Motor neuron (in vitro differentiated cells): ENCODE measurements at regions not wholly inside any gene's neighbourhood (a gene's known extent, or its start where the extent isn't known, plus 50 kb on each side); places are given as distances from the start of the nearest gene placed in this dataset.
"Not testable (repeated sequence)": the region's sequence is repeated elsewhere in the genome, so short reads cannot be mapped to it uniquely, and the experiment has no call there.

Experiments used
- ATAC-seq, 8 experiments: fragments of 200-7000 bp; cut with Tn5 transposase; replicated peaks in 6 of 8; 2 replicates each; pipeline ENCODE4 v1.8.0; 2021; ENCODE audit warnings: mild to moderate bottlenecking in 8 of 8, moderate library complexity in 8 of 8
- H3K27ac ChIP-seq, 2 donors: fragments of 250-450 bp; sonication (Bioruptor Pico); 2 replicates each; pipeline ENCODE4 v1.9.0; 2021; ENCODE audit warnings: antibody characterized with exemption in 2 of 2, mild to moderate bottlenecking in 2 of 2, moderate library complexity in 1 of 2
- H3K4me1 ChIP-seq, 2 donors: fragments of 250-450 bp; sonication (Bioruptor Pico); replicated peaks in 1 of 2; 2 replicates each; pipeline ENCODE4 v1.6.1; 2021; ENCODE audit warnings: antibody characterized with exemption in 2 of 2, mild to moderate bottlenecking in 2 of 2, moderate library complexity in 1 of 2
- H3K4me3 ChIP-seq, 5 donors: fragments of 250-450 bp; sonication (Bioruptor Pico); 2 replicates each; pipeline ENCODE4 v1.9.0; 2021; ENCODE audit warnings: antibody characterized with exemption in 5 of 5, mild to moderate bottlenecking in 5 of 5, moderate library complexity in 4 of 5
- WGBS, 10 experiments: fragments of 450-650 bp; shearing (Covaris generic); methylation state at CpG; one replicate each; pipeline ENCODE4 v1.0.0; 2022; 5-methylcytosine and 5-hydroxymethylcytosine counted together
- in situ Hi-C, 9 experiments: fragments of 400-800 bp; cut with MboI; loops; one replicate each; pipeline ENCODE4 v1.15.0; 2021; ENCODE audit warnings: low sequenced_read_pairs in 9 of 9, low pct_unique_long_range_greater_than_20kb in 2 of 9; ENCODE audit not compliant: unreplicated experiment in 9 of 9

DNA sequence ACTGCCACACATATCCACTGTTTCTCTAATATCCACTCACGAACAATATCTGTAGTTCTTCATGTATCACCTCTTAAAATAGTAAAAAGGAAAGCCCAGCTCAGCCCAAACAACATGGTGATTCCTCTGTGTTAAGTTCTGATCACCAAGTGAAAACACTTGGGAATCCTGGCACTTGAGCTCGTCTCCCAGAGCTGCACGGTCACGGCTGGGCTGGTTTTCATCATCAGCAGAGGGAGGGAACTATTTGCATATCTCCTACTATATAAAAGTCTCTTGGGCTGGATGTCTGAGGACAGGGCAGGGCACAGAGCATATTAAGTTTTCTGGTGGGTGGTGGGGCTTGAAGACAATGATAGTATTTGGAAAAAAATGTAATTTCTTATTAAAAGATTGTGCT is 870.6 kb downstream of the TMEM121 start:
- 0 to 48% (median 22%) methylated on average over 1 to 4 of the region's 4 CpGs; no CpG with 5 or more reads in 4 of the 10 experiments for WGBS, 10 experiments
- in situ Hi-C loops = no loop called here
- no peaks in the 10 kb centered on the region for H3K4me1 ChIP-seq
- H3K27ac ChIP-seq = no peak overlapping the region
- no peak for ATAC-seq
- H3K4me3 ChIP-seq = no peak overlapping the region

DNA sequence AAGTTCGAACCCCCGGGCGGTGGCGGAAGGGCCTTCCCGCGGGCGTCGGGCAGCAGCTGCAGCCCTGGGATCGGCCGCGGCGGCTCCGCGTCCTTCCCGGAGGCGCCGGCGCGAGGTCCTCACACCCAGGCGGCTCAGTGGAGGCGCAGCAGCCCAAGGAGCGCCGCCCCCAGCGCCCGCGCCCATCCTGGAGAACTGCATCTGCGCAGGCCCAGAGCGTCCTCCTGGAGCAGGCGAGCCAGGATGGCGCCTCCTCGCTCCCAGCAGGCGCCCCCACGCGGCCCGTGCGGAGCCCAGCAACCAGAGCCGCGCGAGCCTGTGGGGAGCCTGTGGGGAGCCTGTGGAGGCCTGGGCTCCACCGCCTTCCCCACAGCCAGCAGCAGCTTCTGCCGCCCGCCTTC is 872.5 kb downstream of the TMEM121 start:
- WGBS, 10 experiments = no CpG with 5 or more reads among the region's 42 CpGs
- in situ Hi-C loops, H3K27ac ChIP-seq, H3K4me3 ChIP-seq, H3K4me1 ChIP-seq, ATAC-seq: not testable (repeated sequence)

DNA sequence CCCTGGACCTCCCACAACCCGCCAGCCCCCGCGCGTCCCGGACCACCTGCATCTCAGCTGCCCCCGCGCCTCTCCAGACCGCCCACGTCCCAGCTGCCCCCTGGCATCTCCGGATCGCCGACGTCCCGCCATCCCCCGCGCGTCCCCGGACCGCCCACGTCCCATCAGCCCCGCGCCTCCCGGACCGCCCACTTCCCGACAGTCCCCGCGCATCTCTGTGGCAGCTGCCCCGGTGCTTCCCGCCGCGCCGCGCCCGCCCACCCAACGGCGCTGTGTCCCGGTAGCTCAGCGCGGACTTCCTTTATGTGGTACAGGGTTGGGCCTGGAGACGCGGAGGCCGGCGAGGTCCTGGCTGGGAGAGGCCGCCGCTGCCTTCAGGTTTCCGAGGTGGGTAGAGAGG is 874.9 kb downstream of the TMEM121 start:
- WGBS, 10 experiments = no CpG with 5 or more reads among the region's 46 CpGs
- in situ Hi-C loops, ATAC-seq, H3K27ac ChIP-seq, H3K4me1 ChIP-seq, H3K4me3 ChIP-seq: not testable (repeated sequence)

DNA sequence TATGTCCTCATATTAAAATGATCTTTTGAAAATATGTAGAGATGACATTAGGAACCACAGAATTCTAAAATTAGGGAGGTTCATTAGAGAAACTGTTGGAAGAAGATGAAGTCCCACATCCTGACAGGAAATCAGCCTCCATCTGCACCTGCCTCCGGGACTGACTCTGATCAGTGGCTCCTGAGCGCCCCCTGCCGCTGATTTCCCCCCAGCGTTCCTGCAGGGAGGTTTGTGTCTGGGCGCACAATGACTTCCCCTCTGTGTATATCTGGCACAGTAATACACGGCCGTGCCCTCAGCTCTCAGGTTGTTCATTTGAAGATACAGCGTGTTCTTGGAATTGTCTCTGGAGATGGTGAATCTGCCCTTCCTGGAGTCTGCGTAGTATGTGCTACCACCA is 883.8 kb downstream of the TMEM121 start:
- not testable (repeated sequence) for ATAC-seq

DNA sequence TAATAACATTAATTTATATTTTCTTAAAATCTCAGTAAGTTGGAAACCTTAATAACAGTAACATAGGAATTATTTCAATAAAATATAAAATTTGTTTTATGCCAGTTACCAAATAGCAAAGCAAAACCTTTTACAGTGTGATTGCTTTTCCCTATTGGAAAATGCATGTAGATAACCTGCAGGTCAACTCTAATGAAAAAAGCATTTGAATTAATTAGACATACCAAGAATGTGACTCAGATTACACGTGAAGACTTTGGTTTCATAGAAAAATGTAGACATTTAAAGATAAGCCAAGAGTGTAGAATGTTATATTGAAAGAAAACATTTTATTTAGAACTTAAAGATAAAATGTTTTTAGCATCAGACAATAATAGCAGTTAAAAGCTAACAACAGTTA is 888.1 kb downstream of the TMEM121 start:
- H3K27ac ChIP-seq = no peak overlapping the region
- 0 to 17% (median 0%) methylated on average over 1 of the region's 1 CpG; no CpG with 5 or more reads in 3 of the 10 experiments for WGBS, 10 experiments
- in situ Hi-C loops = no loop called here
- no peak for ATAC-seq
- H3K4me1 ChIP-seq = no peaks in the 10 kb centered on the region
- no peak overlapping the region for H3K4me3 ChIP-seq

More for the DNA sequence above, 883.8 kb downstream of the TMEM121 start:
- H3K4me1 ChIP-seq, H3K27ac ChIP-seq, H3K4me3 ChIP-seq, in situ Hi-C loops: not testable (repeated sequence)
- 40 to 77% (median 50%) methylated on average over 1 to 6 of the region's 9 CpGs; no CpG with 5 or more reads in 5 of the 10 experiments for WGBS, 10 experiments

DNA sequence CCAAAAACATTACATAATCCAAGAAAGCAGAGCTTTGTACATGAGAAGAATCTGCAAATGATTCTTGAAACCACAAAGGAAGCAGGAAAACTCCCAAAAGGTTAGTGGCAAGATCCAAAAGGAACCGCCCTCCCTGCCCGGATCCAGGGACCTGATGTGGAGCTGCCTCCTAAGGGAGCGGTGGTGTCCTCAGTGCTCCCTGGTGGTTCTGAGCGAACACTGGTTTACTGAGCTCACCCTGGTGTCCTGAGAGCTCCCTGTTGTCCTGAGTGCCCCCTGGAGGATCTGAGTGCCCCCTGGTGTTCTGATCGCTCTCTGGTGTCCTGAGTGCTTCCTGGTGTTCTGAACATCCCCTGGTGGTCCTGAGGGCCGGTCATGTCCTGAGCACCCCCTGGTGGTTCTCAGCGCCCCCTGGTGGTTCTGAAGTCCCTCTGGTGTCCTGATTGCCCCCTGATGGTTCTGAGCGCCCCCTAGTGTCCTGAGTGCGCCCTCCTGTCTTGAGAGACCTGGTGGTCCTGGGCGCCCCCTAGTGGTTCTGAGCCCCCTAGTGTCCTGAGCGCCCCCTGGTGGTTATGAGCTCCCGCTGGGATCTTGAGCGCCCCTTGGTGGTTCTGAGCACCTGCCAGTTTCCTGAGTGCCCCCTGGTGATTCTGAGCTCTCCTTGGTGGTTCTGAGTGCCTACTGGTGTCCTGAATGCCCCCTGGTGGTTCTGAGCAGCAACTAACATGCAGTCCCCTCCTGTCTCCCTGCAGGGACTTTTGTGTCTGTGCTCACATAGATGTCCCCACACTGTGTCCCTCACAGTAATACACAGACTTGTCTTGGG is 891.1 kb downstream of the TMEM121 start:
- WGBS, 10 experiments = 0 to 100% (median 80%) methylated on average over 1 to 5 of the region's 13 CpGs; no CpG with 5 or more reads in 3 of the 10 experiments
- H3K4me3 ChIP-seq = no peak overlapping the region
- no peak overlapping the region for H3K27ac ChIP-seq
- no peaks in the 10 kb centered on the region for H3K4me1 ChIP-seq
- peak in 1 of 8 experiments; percentile 77 for ATAC-seq
- in situ Hi-C loops = no loop called here

DNA sequence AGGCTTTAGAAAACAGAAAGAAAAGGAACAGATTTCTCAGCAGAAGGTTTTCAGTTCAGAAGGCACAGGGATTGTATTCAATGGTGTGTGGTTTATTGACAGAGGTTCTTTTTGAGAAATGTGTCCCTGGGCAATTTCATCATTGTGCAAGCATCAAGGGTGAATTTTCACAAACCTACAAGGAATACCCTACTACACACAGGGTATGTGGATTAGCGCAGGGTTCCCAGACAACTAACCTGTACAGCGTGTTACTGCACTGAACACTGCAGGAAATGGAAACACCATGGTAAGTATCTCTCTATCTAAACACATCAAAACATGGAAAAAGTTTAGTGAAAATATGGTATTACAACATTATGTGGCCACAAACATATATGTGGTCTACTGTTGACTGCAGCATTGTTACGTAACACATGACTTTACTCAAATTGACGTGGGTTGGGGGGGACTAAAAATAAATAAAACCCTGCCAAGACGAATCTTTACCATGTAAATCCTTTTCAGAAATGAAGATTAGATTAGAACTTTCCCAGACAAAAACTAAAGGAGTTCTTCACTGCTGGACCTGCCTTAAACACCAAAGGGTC is 893.1 kb downstream of the TMEM121 start:
- ATAC-seq = no peak
- no peak overlapping the region for H3K27ac ChIP-seq
- H3K4me1 ChIP-seq = no peaks in the 10 kb centered on the region
- WGBS, 10 experiments = 5 to 57% (median 37%) methylated on average over 1 to 5 of the region's 5 CpGs; no CpG with 5 or more reads in 2 of the 10 experiments
- no peak overlapping the region for H3K4me3 ChIP-seq
- in situ Hi-C loops = no loop called here

DNA sequence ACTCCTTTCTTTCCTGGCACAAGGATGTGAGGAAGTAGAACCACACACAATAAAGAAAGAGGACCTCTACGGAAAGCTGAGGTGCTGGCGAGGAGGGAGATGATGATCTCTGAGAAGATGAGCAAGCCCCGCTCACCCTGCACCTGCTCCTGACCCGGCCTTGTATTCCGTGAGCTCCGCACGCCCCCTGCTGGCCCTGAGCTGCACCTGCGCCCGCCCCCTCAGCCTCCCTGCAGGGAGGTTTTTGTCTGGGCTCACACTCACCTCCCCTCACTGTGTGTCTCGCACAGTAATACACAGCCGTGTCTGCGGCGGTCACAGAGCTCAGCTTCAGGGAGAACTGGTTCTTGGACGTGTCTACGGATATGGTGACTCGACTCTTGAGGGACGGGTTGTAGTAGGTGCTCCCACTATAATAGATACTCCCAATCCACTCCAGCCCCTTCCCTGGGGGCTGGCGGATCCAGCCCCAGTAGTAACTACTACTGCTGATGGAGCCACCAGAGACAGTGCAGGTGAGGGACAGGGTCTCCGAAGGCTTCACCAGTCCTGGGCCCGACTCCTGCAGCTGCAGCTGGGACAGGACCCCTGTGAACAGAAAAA is 895.1 kb downstream of the TMEM121 start:
- H3K27ac ChIP-seq, in situ Hi-C loops, H3K4me1 ChIP-seq, H3K4me3 ChIP-seq: not testable (repeated sequence)
- ATAC-seq = peak in 2 of 8 experiments; percentile 47 to 81
- 50 to 60% methylated on average over 1 of the region's 20 CpGs; no CpG with 5 or more reads in 8 of the 10 experiments for WGBS, 10 experiments

DNA sequence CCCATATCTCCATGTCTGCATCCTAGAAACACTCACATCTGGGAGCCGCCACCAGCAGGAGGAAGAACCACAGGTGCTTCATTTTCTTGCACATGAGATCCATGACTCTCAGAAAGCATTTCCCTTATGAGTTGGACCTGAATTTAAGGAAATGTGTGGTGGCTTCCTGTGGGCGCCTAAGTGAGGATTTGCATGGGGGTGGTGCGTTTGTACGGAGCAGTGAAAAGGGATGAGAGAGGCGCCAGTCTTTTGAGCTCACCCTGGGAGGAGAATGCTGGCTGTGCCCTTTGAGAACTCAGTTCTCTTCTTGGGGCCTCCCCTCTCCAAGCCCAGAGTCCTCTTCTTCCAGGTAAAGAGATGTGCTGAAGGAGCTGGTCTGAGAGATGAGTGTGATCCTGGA is 895.7 kb downstream of the TMEM121 start:
- ATAC-seq = no peak
- in situ Hi-C loops = no loop called here
- Histone ChIP-seq H3K4me3 (no peak overlapping the region), H3K27ac (no peak overlapping the region), H3K4me1 (no peaks in the 10 kb centered on the region)
- WGBS, 10 experiments = 0 to 40% (median 30%) methylated on average over 1 to 3 of the region's 5 CpGs; no CpG with 5 or more reads in 6 of the 10 experiments

DNA sequence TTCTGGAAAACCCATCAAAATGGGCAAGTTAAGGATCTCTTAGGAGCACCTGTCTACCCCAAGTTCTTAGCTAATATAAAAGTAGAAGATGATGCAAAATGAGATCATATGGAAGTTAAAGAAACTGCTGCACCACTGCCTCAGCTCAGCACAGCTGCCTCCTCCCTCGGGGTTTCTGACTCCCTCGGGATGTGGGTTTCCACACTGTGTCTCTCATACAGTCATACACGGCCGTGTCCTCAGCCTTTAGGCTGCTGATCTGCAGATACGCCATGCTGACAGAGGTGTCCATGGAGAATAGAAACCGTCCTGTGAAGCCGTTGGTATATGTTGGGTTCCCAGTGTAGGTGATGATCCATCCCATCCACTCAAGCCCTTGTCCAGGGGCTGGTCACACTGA is 898.8 kb downstream of the TMEM121 start:
- H3K4me1 ChIP-seq, ATAC-seq, H3K27ac ChIP-seq, in situ Hi-C loops, H3K4me3 ChIP-seq: not testable (repeated sequence)
- 0 to 80% (median 21%) methylated on average over 1 to 6 of the region's 7 CpGs; no CpG with 5 or more reads in 5 of the 10 experiments for WGBS, 10 experiments

DNA sequence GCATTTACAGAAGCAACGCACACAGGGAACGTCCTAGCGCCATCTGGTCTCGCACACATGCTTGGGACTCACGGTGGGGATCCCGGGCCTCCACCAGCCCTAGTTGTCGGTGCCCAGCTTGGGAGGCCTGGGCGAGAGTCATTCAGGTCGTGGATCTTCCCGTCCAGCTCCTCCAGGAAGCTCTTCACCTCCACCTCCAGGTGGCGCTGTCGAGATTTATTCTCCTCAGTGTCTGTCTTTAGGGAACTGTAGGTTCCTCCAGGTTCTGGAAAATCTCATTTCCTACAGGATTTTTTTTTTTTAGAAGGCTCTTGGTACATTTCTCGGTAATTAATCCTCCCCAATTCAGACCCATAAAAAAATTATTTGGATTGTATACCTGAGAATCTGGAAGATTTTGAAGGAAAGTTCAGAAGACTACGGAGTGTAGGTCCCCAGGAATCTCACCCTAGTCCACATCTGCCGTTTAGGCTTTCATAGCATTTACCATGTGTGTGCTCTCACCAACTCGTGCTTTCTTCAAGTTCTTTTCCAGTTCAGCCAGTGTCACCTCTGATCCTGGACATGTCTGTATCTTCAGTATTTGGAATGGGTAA is 910.0 kb downstream of the TMEM121 start:
- Histone ChIP-seq H3K27ac (no peak overlapping the region), H3K4me1 (no peaks in the 10 kb centered on the region), H3K4me3 (no peak overlapping the region)
- ATAC-seq = peak in 3 of 8 experiments; percentile 23 to 35 (median 29)
- WGBS, 10 experiments = 0 to 67% (median 35%) methylated on average over 2 to 14 of the region's 16 CpGs; no CpG with 5 or more reads in 1 of the 10 experiments
- in situ Hi-C loops = no loop called here

DNA sequence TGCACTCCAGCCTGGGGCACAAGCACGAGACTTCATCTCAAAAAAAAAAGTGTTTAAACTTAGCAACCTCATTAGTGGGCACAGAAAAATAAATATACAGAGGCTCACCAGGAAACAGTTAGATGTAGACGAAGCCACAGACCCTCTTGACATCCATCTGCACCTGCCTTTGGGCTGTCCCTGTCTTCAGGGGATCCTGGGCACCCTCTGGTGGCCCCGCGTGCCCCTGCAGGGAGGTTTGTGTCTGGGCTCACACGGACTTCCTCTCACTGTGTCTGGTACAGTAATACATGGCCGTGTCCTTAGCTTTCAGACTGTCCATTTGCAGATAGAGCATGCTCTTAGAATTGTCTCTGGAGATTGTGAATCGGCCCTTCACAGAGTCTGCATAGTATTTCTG is 916.5 kb downstream of the TMEM121 start:
- no peak overlapping the region for H3K27ac ChIP-seq
- no peak overlapping the region for H3K4me3 ChIP-seq
- 0 to 50% (median 18%) methylated on average over 1 to 6 of the region's 7 CpGs; no CpG with 5 or more reads in 4 of the 10 experiments for WGBS, 10 experiments
- in situ Hi-C loops = no loop called here
- H3K4me1 ChIP-seq = no peaks in the 10 kb centered on the region
- peak in 1 of 8 experiments; percentile 39 for ATAC-seq

DNA sequence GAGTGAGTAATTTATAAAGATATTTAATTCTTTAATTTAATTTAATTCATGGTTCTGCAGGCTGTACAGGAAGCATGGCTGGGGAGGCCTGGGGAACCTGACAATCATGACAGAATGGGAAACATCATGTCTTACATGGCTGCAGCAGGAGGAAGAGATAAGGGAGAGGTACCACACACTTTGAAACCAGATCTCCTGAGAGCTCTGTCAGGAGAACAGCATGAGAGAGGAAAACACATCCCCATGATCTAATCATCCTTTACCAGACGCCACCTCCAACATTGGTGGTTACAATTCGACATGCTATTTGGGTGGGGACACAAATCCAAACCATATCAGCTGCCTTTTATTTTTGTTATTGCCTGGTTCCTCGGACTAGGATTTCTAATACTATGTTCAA is 928.6 kb downstream of the TMEM121 start:
- no peak overlapping the region for H3K27ac ChIP-seq
- ATAC-seq = no peak
- 0 to 40% (median 11%) methylated on average over 1 to 3 of the region's 3 CpGs; no CpG with 5 or more reads in 3 of the 10 experiments for WGBS, 10 experiments
- in situ Hi-C loops = no loop called here
- H3K4me3 ChIP-seq = no peak overlapping the region
- no peaks in the 10 kb centered on the region for H3K4me1 ChIP-seq
